PFSK-1 (cell line): ENCODE measurements at regions not wholly inside any gene's neighbourhood (a gene's known extent, or its start where the extent isn't known, plus 50 kb on each side); places are given as distances from the start of the nearest gene placed in this dataset.

ENCODE experiments used
- FOXP2 ChIP-seq: optimal IDR thresholded peaks from 2 replicates; pipeline ENCODE3; 2011; ENCODE audit warnings: borderline replicate concordance, control low read depth, inconsistent platforms; ENCODE audit not compliant: insufficient read depth; ENCODE audit errors: extremely low read length, extremely low read depth
- POLR2AphosphoS5 ChIP-seq: IDR thresholded peaks from 2 replicates; pipeline ENCODE4 v1.6.1; 2012; ENCODE audit warnings: low read depth, mild to moderate bottlenecking, control low read depth, low read length, moderate library complexity
- SIN3A ChIP-seq: IDR thresholded peaks from 2 replicates; pipeline ENCODE4 v1.6.1; 2012; ENCODE audit warnings: mild to moderate bottlenecking, low read length, moderate library complexity, borderline replicate concordance; ENCODE audit not compliant: insufficient read depth
- TAF1 ChIP-seq: IDR thresholded peaks from 2 replicates; pipeline ENCODE4 v1.6.1; 2012; ENCODE audit warnings: low read length, control low read depth, borderline replicate concordance; ENCODE audit not compliant: insufficient read depth
- TF ChIP-seq, protein P1 (sequence below), 2 experiments: IDR thresholded peaks; 2 replicates each; pipeline versions ENCODE4 v1.6.1 to v1.8.0; 2011 to 2012; ENCODE audit warnings: low read depth in 2 of 2, low read length in 2 of 2, control low read depth in 1 of 2, inconsistent platforms in 1 of 2, mild to moderate bottlenecking in 1 of 2, moderate library complexity in 1 of 2; ENCODE audit not compliant: insufficient read depth in 1 of 2

DNA sequence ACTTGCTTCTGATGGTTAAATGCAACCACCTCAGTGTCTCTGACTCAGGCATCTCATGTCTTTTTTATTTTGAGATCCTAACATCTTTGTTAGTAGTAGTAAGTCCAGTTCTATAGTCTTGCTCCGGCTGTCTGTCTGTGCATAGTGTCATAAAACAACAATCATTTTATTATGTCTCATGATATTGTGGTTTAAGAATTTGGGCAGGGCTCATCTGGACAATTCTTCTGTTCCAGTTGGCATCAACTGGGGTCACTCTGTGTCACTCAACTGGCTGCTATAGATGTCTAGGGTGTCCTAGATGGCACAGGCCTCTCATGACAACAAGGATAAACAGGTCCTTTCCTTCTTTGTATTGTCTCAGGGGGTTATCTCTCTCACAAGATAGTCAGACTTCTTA lies 299.6 kb upstream of the ZNF521 start:
- TF ChIP-seq POLR2AphosphoS5 (no peak), FOXP2 (no peak), SIN3A (no peak), TAF1 (no peak)
- TF ChIP-seq, protein P1, sequence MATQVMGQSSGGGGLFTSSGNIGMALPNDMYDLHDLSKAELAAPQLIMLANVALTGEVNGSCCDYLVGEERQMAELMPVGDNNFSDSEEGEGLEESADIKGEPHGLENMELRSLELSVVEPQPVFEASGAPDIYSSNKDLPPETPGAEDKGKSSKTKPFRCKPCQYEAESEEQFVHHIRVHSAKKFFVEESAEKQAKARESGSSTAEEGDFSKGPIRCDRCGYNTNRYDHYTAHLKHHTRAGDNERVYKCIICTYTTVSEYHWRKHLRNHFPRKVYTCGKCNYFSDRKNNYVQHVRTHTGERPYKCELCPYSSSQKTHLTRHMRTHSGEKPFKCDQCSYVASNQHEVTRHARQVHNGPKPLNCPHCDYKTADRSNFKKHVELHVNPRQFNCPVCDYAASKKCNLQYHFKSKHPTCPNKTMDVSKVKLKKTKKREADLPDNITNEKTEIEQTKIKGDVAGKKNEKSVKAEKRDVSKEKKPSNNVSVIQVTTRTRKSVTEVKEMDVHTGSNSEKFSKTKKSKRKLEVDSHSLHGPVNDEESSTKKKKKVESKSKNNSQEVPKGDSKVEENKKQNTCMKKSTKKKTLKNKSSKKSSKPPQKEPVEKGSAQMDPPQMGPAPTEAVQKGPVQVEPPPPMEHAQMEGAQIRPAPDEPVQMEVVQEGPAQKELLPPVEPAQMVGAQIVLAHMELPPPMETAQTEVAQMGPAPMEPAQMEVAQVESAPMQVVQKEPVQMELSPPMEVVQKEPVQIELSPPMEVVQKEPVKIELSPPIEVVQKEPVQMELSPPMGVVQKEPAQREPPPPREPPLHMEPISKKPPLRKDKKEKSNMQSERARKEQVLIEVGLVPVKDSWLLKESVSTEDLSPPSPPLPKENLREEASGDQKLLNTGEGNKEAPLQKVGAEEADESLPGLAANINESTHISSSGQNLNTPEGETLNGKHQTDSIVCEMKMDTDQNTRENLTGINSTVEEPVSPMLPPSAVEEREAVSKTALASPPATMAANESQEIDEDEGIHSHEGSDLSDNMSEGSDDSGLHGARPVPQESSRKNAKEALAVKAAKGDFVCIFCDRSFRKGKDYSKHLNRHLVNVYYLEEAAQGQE (IDR thresholded peaks at IDR 0.05; ENCODE audit: insufficient read depth in 1 of 2, low read depth in 2 of 2, low read length in 2 of 2): no peak

DNA sequence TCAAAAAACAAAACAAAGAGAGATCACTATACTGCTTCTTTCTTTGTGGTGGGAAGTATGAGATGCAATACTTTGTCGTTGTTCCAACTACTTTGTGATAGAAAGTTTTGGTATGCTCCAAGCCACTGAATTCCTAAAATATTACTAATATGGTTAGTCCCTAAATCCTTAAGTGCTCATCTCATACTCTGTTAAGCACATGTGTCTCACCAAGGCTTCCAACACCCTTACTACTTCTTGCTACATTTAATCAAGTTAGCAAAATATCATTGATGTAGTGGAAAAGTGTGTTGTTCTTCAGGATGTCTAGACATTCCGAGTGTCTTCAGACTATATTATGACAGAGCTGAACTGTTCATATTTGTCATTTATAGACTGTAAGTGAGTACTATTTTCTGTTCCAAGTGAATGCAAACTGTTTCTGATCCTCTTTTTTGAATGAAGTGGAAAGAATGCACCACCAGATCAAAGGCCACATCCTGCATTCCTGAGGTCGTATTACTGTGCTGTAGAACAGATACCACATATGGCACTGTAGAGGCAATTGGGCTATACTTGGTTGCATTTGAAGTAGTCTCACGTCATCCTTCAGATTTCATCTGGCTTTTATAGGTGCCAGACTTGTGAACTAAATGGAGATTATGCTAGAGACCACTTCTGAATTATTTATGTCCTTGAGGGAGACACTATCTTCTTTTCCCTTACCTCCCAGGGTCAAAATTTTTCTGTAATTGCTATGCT lies 298.4 kb upstream of the ZNF521 start:
- TF ChIP-seq POLR2AphosphoS5 (no peak), FOXP2 (no peak), SIN3A (no peak), TAF1 (no peak)
- TF ChIP-seq, protein P1 (IDR thresholded peaks at IDR 0.05; ENCODE audit: insufficient read depth in 1 of 2, low read depth in 2 of 2, low read length in 2 of 2): no peak

DNA sequence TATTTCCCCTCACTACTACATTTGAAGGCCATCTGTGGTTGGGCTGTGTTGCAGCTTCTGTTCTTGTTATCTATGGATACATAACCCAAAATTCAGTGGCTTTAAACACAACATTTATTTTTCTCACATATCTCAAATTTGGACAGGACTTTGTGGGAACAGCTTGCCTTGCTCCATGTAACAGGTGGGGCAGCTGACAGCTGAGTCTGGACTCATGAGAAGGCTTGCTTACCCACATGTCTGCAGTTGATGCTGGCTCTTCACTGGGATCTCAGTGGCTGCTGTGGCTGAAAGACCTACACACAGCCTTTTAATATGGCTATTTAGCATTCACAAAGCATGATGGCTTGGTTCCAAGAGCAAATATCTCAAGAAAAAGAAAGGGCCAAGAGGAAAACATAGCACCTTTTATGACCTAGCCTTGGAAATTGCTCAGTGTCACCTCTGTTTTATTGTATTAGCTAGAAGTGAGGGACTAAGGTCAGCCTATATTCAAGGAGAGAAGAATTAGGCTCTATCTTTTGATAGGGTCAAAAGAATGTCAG lies 296.8 kb upstream of the ZNF521 start:
- TF ChIP-seq SIN3A (no peak), TAF1 (no peak), POLR2AphosphoS5 (no peak), FOXP2 (no peak)
- TF ChIP-seq, protein P1 (IDR thresholded peaks at IDR 0.05; ENCODE audit: insufficient read depth in 1 of 2, low read depth in 2 of 2, low read length in 2 of 2): no peak

DNA sequence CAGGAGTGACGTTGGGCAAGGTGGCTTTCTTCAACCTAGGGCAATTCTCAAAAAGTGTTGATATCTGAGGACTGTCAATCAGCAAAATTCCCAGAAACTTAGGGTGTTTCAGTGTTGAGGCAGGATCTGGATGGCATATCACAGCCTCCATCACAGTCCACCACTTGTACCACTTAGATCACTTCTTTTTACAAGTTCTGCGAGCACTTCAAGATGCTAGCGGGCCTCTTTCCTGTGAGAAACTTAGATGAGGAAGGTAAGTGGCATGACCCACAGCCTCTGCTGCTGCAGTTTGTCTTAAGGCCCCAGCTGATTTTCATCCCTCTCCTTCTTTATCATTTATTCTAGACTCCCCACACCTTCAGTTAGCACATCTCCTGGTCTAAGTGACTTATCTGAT lies 295.4 kb upstream of the ZNF521 start:
- TF ChIP-seq POLR2AphosphoS5 (no peak), SIN3A (no peak), FOXP2 (no peak), TAF1 (no peak)
- TF ChIP-seq, protein P1 (IDR thresholded peaks at IDR 0.05; ENCODE audit: insufficient read depth in 1 of 2, low read depth in 2 of 2, low read length in 2 of 2): no peak
